ENCODE measurements at regions not wholly inside any gene's neighbourhood (a gene's known extent, or its start where the extent isn't known, plus 50 kb on each side); places are given as distances from the start of the nearest gene placed in this dataset.
A peak's percentile ranks its signal among the peaks of the same experiment; 100 is the strongest.

DNA sequence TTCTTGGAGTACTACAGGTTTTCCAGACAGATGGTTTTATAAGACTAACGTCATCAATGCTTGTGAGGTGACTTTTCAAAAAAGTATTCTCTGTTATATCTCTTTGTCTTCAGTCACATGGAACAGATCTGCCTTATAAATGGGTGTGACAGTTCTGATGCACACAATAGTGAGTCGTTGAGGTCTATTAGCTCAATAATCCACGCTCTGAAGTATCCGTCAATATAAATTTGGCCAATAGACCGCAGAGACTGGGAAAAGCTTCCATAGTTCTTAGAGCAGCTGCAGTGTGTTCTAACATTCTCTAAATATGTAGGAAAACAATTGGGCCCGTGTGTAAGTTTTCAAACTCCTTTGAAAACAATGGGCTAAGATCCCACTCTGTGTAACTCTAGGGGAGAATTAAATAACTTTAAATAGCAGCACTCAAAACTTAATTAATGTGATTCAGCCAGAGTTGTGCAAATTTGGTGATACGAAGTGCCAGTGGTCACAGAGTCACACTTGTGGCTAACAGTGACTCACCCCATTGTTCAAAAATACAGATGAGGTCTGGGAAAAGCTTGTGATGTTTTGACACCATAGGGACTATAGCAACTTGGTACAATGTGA, 316.0 kb downstream of the LMO4 start:
- intact Hi-C loops (cut with DNase I, micrococcal nuclease): no loop called here
- no peak for DNase-seq
- no peak for ATAC-seq

DNA sequence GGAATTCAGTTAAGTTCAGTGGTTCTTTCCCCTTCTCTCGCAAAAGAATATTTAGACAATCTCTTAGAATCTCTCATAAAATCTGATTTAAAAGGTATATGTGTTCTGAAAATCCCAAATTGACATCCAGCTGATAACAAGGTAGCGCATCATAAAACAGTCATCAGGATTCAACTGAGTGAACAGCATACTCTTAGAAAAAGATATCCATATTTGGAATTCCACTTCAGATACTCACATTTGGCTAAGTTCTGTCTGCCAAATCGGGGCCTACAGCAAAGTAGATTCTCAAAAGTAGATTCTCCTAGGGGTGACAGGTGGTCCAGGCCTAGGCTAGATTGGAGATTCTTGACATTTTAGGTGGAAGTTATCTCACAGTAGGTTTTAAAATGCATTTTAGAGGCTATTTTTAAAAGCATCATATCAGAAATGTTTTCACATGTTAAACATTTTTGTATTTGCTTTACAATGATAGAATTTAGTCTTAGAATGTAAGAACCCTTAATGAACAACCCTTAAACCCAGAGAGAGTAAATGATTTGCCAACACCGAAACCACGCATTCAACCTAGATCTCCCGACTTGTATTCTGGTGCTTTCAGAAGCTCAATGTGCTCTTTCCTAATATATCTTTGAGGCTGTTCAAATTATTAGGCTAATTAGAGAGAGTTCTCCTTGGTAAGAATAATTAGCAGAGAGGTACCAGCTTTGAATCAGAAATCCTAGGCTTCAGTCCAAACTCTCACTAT, 318.9 kb downstream of the LMO4 start:
- ATAC-seq (no peak), DNase-seq (no peak)
- intact Hi-C loops (cut with DNase I, micrococcal nuclease): no loop called here

DNA sequence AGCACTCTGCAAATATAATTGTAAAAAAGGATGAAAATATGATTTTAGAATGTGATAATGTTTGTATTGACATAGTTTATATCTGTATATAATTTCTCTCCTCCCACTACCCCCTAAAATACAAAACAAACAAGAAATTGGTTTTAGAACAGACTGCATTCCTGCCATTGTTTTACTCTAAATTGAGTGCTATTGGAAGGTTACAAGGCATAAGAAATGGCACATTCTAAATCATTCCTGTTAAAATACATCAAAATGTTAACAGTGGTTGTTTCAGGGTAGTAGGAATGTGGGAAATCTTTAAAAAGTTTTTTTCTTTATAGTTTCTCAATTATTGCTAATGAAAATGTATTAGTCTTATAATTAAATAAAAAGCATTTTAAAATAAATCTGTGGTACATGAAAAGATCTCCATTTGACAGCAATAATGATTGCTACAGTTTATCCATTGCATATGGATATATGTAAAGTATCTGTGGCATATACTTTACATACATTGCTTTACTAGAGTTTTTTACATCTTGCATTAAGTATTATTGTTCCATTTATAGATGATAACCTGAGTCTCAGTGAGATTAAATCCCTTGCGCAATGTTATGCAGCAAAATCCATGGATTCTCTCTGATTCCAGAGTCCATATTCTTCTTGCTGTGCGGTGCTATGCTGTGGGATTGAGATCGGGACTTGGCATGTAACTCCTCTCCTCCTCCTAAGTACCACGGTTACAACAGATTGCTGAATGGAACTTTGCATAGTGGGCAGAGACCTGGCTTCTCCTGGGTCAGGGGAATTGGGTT, 319.8 kb downstream of the LMO4 start:
- intact Hi-C loops (cut with DNase I, micrococcal nuclease): no loop called here
- no peak for DNase-seq
- no peak for ATAC-seq

DNA sequence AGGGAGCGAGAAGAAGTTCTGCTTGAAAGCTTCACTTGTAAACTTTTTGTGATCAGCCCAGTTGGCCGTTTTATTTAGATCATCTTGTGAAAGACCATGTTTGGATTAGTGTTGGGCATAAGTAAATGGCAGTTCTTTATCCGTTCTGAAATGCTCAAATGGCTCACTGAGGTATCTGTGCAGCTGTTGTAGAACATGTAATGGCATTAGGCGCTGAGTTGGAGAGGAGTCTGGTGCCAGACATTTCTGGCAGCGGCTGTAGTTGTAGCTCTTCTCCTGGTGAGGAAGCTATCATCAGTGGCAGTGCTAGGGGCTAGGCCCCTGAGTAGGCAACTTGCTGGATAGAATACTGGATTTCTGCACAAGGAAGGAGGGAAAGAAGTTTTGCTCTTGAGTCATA, 321.6 kb downstream of the LMO4 start:
- intact Hi-C loops (cut with DNase I, micrococcal nuclease): no loop called here
- no peak for ATAC-seq
- DNase-seq: no peak

DNA sequence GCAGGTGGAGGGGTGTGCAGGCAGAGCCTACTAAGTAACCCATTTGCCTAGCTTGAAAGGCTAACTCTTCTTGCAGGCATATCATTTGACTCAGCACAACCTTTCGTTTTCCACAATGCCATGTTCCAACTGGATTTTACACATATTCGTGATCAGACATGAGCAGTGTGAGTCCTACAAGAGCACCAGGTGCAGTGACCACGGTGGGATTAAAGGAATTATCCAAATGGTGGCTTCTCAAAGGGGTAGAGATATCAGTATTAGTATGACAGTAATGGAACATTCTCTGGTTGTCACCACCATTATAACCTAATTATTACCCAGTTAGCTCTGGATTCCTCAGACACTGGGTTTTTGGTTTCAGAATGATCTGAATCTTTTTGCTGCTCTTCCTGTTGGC, 323.5 kb downstream of the LMO4 start:
- intact Hi-C loops (cut with DNase I, micrococcal nuclease): no loop called here
- ATAC-seq (no peak), DNase-seq (no peak)

DNA sequence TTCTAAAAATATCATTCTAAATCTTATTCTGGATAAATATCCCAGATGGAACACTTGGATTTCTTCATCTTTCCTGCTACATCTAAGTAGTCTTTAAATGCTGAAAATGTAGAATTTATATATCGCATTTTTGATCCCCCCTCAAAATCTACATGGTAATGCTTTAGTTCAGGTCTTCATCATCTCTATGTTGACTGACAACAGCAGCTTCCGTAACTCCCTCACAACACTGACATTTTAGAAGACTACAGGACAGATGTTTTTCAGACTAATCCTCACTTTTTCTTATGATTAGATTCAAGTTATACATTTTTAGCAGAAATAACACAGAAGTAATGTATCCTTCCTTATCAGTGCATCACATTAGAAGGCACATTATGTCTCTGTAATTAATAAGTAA, 336.5 kb downstream of the LMO4 start:
- intact Hi-C loops (cut with DNase I, micrococcal nuclease): no loop called here
- DNase-seq (no peak), ATAC-seq (no peak)

DNA sequence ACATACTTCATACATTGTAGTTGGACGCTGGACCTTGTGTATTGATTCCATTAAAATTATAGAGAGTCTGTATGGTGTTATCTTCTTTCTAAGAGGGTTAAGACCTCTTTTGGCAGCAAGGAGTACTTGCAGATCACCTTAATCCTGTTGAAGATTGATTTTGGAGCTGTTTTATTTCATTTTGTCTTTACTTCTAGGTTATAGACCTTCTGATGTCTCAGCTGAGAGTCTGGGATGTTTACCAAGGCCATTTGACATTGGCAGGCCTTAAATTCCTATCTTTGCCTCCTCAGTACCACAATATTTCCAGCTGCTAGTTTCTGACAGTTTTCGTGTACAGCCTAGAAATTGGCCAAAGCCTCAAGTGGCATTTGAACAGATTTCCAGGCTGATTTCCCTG, 338.0 kb downstream of the LMO4 start:
- ATAC-seq: no peak
- intact Hi-C loops (cut with DNase I, micrococcal nuclease): no loop called here
- no peak for DNase-seq

DNA sequence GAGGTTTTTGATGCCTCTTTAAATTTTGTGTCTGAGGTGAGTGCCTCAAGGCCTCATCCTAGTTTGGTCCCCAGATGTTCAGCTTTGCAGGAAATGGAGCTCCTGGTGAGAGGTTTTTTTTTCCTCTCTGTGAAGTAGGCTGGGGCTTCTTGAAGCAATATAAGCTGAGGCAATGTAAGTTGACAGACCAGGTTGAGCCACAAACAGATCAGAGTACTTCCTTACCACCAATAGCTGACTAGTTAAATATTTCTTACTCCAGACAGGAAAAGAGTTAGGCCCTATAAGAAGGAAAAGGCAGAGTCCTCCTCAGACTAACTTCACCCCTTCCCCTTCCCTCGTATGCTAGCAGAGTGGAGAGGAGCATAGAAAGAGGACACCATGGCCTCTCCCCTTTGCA, 341.0 kb downstream of the LMO4 start:
- peak; percentile 87 for ATAC-seq
- intact Hi-C loops (cut with DNase I, micrococcal nuclease): no loop called here
- no peak for DNase-seq

DNA sequence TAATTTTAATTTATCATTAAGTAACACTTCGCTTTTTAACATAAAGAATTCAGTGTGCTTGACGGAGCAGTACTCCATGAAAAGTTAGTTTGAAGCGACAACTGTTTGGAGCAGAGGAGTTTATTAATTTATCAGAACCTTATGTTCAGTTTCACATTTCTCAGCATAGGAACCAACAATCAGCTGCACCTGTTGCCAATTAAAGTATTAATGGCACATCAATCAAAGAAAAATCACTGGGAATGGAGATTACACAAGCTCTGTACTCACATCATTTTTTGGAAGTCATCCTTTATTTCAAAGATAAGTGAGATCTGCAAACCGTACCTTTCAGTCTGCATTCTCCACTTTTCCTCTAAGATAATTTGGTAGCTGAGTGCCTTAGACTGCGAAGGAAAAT, 344.6 kb downstream of the LMO4 start:
- intact Hi-C loops (cut with DNase I, micrococcal nuclease): no loop called here
- DNase-seq (no peak), ATAC-seq (no peak)

DNA sequence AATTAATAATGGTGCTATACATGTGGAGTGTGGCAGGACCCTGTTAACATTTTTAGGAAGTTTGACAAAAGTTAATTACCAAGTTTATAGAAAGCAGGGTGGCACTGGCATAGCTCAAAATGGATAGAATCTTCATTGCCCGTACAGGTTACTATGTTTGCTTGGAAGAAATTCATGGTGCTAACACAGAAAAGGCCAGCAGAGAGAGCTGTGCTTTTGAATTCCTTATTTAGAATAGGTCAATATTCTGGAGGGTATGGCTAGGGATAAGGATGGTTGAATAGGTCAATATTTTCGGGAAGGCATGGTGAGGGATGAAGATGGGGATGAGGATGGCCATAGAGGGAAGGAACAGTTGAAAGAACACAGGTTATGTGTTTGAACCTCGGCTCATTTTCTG, 345.1 kb downstream of the LMO4 start:
- intact Hi-C loops (cut with DNase I, micrococcal nuclease): no loop called here
- ATAC-seq (no peak), DNase-seq (no peak)

DNA sequence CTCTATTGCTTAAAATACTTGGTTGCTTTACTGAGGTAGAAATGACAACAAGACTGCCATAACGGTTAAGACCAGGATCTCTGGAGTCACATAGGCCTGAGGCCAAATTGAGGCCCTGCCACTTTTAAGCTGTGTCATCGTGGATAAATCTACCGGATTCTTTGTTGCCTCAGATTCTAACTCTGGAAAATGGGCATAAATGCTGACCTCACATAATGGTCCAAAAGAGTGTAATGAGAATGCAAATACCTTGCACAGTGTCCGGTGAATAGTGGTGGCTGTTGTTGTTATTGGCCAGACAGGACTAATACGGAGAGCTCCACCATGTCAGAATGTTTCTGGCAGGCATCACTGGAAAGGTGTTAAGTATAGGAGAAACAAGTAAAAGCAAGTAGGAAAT, 346.1 kb downstream of the LMO4 start:
- intact Hi-C loops (cut with DNase I, micrococcal nuclease): no loop called here
- ATAC-seq (no peak), DNase-seq (no peak)

DNA sequence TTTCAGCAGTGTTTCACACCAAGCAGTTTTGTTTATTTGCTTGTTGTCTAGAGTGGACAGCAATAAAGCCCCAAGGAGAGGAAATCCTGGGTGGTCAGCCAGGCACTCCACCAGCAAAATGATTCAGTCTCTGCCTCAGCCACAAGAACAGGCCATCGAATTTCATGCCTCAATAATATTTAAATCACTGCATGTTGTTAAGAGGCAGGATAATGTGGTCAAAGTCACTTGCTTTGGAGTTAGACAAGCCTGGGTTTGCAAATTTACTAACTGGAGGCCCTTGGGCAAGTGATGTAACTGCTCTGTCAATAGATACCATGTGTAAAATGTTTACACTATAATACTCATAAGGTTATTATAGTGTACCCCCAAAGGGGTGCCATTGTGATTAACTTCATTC, 349.6 kb downstream of the LMO4 start:
- intact Hi-C loops (cut with DNase I, micrococcal nuclease): no loop called here
- ATAC-seq (no peak), DNase-seq (no peak)

DNA sequence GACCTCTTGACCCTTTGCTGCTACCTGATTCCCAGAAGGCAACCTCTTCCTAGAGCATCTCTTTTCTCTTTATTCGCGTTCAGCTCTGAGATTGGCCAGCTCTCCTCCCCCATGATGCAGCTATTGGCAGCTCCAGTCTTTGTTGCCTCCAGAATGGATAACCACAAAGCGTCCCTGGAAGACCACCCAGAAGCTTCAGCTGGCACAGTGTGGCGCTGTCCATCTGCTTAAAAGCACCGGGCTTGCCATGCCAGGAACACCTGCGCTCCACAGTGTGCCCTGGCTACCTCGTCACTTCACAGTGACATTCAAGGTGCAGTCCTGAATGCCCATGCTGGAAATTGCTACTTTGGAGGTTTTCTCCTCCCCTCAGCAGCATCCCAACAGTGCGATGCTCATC, 353.9 kb downstream of the LMO4 start:
- DNase-seq: no peak
- intact Hi-C loops (cut with DNase I, micrococcal nuclease): loop anchor here in 1 of 2 donors (10.0 kb wide), 1 partner anchor 348 kb away; no protein-coding TSS in a partner anchor
- ATAC-seq: no peak

DNA sequence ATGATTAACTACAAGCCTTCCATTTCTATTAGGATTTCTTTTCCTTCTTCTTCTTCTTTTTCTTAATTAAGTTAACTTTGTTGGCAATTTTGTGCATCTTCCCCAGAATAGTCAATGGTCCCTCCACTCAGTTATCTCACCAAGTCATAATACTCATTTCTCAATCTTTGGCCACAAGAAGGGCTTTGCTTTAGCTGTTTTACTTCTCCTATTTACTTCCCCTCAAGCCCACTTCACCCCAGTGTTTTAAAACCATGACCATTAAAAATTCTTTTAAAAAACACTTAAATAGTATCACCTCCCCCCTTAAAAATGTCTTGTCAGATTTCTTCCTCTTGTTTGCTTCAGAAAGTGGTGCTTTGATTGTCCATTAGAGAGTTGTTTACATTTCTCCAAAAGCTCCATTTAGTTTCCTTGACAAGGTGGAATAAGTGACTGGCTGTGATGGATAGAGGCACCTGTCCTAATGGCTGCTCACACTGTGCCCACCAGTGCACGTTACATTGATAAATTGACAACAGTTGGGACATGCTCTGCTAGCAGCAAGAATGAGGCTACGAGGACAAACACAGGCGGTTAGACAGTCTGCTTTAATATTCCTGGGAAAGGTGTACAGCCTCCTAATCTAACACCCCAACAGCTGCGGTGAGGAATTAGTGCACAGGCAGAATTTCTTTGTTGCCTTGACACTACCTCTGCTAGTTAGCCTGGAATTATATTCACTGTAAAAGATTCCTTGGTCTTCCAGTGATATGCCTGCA, 354.7 kb downstream of the LMO4 start:
- ATAC-seq (no peak), DNase-seq (no peak)
- intact Hi-C loops (cut with DNase I, micrococcal nuclease): loop anchor here in 1 of 2 donors (10.0 kb wide), 1 partner anchor 349 kb away; no protein-coding TSS in a partner anchor

DNA sequence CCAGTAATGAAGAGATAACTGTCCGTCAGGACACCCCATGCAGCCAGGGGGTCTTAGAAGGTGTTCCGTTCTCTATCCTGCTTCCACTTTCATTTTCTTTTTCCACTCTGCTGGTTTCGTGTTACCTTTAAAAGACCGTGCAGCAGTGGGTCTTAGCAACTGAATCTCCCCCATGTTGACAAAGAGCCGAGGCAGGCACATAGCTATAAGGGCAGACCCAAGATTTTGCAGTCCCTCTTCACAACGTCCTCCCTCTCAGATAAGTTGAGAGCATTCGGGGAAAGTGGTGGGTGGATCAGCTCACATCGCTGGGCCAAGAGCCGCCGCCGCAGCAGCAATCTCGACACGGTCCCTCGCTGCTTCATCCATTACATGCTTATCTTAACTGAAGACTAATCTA, 355.5 kb downstream of the LMO4 start:
- intact Hi-C loops (cut with DNase I, micrococcal nuclease): loop anchor here in 1 of 2 donors (10.0 kb wide), 1 partner anchor 349 kb away; no protein-coding TSS in a partner anchor
- peak; percentile 75 for ATAC-seq
- peak in 1 of 2 donors; percentile 40 for DNase-seq

DNA sequence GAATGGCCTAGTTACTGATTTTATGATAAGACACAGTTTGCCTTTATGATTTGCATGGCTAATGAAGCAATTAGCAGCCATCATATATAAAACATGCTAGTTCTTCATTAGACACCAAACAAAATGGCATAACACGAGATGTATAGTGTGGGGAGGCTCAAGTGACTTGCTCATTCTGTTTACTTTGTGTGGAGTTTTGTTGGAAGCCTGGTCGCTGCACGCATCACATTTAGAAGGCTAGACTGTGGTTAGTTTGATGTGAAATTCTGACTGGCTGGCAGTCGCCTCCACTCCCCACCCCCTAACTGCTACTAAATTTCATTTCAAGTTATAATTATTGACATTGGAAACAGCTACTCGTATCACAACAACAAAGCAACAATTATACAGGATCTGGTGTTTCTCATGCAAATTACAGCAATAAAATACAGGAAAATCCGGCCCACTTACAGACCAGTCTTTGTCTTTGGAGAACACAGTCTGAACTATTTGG, 356.1 kb downstream of the LMO4 start:
- peak in 1 of 2 donors; percentile 18 for DNase-seq
- intact Hi-C loops (cut with DNase I, micrococcal nuclease): loop anchor here in 1 of 2 donors (10.0 kb wide), 1 partner anchor 350 kb away; no protein-coding TSS in a partner anchor
- ATAC-seq: peak; percentile 58

DNA sequence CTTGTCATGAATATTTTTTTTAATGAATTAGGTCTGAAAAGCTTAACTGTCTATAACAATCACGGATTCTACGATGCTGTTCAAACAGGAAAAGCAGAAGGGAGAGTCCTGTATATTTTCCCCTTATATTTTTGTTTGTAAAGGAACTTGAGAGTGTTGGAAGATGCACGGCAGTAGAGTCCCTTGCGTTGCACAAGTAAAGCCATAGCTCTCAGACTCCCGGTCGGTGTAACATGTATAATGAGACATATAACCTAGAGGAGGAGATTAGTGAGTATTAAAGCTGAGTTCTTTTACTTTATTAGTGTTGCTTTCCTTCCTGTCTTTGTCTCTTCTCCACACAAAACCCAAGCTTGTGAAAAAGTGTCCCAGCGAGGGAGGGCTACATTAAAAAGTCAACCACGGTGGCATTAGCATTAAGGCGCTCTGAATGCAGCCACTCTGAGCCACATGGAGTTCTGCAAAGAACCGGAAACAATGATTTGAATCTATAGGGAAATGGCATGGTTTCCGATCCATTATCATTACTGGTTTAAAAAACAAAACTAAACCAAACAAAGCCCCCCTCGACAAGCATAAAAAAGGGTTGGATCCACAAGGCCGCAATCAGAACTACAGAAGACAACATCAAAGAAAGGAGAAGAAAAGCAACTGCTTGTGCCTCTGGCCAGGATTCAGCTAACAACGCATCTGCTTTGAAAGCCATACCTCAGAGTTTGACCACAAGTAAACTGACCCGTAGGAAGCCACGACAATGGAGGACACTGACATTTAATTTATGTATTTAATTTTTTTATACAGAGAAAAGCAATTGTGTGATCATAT, 356.8 kb downstream of the LMO4 start:
- ATAC-seq (no peak), DNase-seq (no peak)
- intact Hi-C loops (cut with DNase I, micrococcal nuclease): loop anchor here in 1 of 2 donors (10.0 kb wide), 1 partner anchor 351 kb away; no protein-coding TSS in a partner anchor

DNA sequence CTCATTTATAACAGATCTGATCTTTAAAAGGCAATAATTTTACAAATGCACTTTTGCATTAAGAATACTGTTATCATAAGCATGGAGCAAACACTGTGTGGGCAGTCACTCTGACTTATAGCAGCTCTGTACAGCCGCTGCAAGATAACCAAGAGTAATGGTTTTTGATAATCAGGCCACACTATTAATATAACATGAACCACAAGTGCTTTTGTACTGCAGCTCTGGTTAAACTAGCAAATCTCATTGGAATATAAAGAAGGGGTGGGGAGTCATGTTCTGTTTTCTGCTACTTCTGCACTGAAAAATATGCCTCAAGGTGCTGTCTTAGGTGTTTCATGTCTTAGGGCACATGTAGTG, 357.4 kb downstream of the LMO4 start:
- intact Hi-C loops (cut with DNase I, micrococcal nuclease): loop anchor here in 1 of 2 donors (10.0 kb wide), 1 partner anchor 351 kb away; no protein-coding TSS in a partner anchor
- DNase-seq: no peak
- no peak for ATAC-seq
